ENCODE measurements at regions not wholly inside any gene's neighbourhood (a gene's known extent, or its start where the extent isn't known, plus 50 kb on each side); places are given as distances from the start of the nearest gene placed in this dataset.
"Not testable (repeated sequence)": the region's sequence is repeated elsewhere in the genome, so short reads cannot be mapped to it uniquely, and the experiment has no call there.

GRCh38 chr7:115218076-115218475 lies 296.2 kb downstream of the MDFIC start:
- no peak for DNase-seq (ENCODE audit: low read depth)

- DNase-seq (ENCODE audit: low read depth) = peak; percentile 21
Observed at GRCh38 chr7:115217373-115217772, 295.5 kb downstream of the MDFIC start.

- peak; percentile 14 for DNase-seq (ENCODE audit: low read depth)
Observed at GRCh38 chr7:115216652-115217051, 294.8 kb downstream of the MDFIC start.

- no peak for DNase-seq (ENCODE audit: low read depth)
Observed at GRCh38 chr7:115211171-115211570, 289.3 kb downstream of the MDFIC start.

- DNase-seq (ENCODE audit: low read depth) = no peak
Observed at GRCh38 chr7:115210552-115210951, 288.7 kb downstream of the MDFIC start.

- DNase-seq (ENCODE audit: low read depth) = no peak
Observed at GRCh38 chr7:115208710-115209560, 287.0 kb downstream of the MDFIC start.

GRCh38 chr7:115206374-115206773 lies 284.5 kb downstream of the MDFIC start:
- not testable (repeated sequence) for DNase-seq (ENCODE audit: low read depth)

GRCh38 chr7:115198143-115198542 lies 276.2 kb downstream of the MDFIC start:
- peak; percentile 23 for DNase-seq (ENCODE audit: low read depth)

GRCh38 chr7:115195208-115195607 lies 273.3 kb downstream of the MDFIC start:
- DNase-seq (ENCODE audit: low read depth) = no peak

- DNase-seq (ENCODE audit: low read depth) = no peak
Observed at GRCh38 chr7:115191526-115191925, 269.6 kb downstream of the MDFIC start.

- no peak for DNase-seq (ENCODE audit: low read depth)
Observed at GRCh38 chr7:115183431-115184057, 261.6 kb downstream of the MDFIC start.

- no peak for DNase-seq (ENCODE audit: low read depth)
Observed at GRCh38 chr7:115178835-115179234, 256.9 kb downstream of the MDFIC start.

- no peak for DNase-seq (ENCODE audit: low read depth)
Observed at GRCh38 chr7:115177823-115178222, 255.9 kb downstream of the MDFIC start.

GRCh38 chr7:115177103-115177502 lies 255.2 kb downstream of the MDFIC start:
- no peak for DNase-seq (ENCODE audit: low read depth)

GRCh38 chr7:115172397-115172796 lies 250.5 kb downstream of the MDFIC start:
- DNase-seq (ENCODE audit: low read depth) = not testable (repeated sequence)

GRCh38 chr7:115153769-115154477 lies 232.0 kb downstream of the MDFIC start:
- DNase-seq (ENCODE audit: low read depth) = no peak

GRCh38 chr7:115153176-115153575 lies 231.3 kb downstream of the MDFIC start:
- no peak for DNase-seq (ENCODE audit: low read depth)

GRCh38 chr7:115146148-115146547 lies 224.3 kb downstream of the MDFIC start:
- no peak for DNase-seq (ENCODE audit: low read depth)

- DNase-seq (ENCODE audit: low read depth) = no peak
Observed at GRCh38 chr7:115145512-115145911, 223.6 kb downstream of the MDFIC start.

GRCh38 chr7:115137816-115138215 lies 215.9 kb downstream of the MDFIC start:
- no peak for DNase-seq (ENCODE audit: low read depth)

GRCh38 chr7:115136796-115137443 lies 215.0 kb downstream of the MDFIC start:
- DNase-seq (ENCODE audit: low read depth) = no peak

Data from LHCN-M2 (cell line).